GM23338 (cell line): ENCODE measurements at regions not wholly inside any gene's neighbourhood (a gene's known extent, or its start where the extent isn't known, plus 50 kb on each side); places are given as distances from the start of the nearest gene placed in this dataset.

ENCODE experiments used
- ATAC-seq: fragments of 200-7000 bp; cut with Tn5 transposase; 3 replicates; pipeline ENCODE4 v1.9.1; 2020
- DNase-seq: peaks from one replicate; pipeline ENCODE4 v3.0.0-alpha.2; 2015; ENCODE audit warnings: low spot score
- H2AFZ ChIP-seq: fragments of 200-600 bp; sonication (generic); 2 replicates; pipeline ENCODE4 v1.8.0; 2016; ENCODE audit warnings: antibody characterized with exemption, mild to moderate bottlenecking, moderate library complexity
- H3F3A ChIP-seq: fragments of 200-600 bp; sonication (generic); replicated peaks from 2 replicates; pipeline ENCODE4 v1.8.0; 2017; ENCODE audit warnings: antibody characterized with exemption, mixed run types, low read depth
- H3K27ac ChIP-seq: fragments of 200-600 bp; sonication (generic); 2 replicates; pipeline ENCODE4 v1.6.1; 2016; ENCODE audit warnings: low read depth
- H3K27me3 ChIP-seq: fragments of 200-600 bp; sonication (generic); 2 replicates; pipeline ENCODE4 v1.8.0; 2016; ENCODE audit warnings: mild to moderate bottlenecking, mixed run types, moderate library complexity; ENCODE audit not compliant: insufficient read depth
- H3K36me3 ChIP-seq: fragments of 200-600 bp; sonication (generic); 2 replicates; pipeline ENCODE4 v1.8.0; 2016; ENCODE audit warnings: mild to moderate bottlenecking; ENCODE audit not compliant: insufficient read depth
- H3K4me1 ChIP-seq: fragments of 200-600 bp; sonication (generic); 2 replicates; pipeline ENCODE4 v1.8.0; 2016; ENCODE audit warnings: mild to moderate bottlenecking, moderate library complexity; ENCODE audit not compliant: insufficient read depth
- H3K4me2 ChIP-seq: fragments of 200-600 bp; sonication (generic); 2 replicates; pipeline ENCODE4 v1.7.1; 2017; ENCODE audit warnings: mixed run types
- H3K4me3 ChIP-seq: fragments of 200-600 bp; sonication (generic); 2 replicates; pipeline ENCODE4 v1.6.1; 2016; ENCODE audit warnings: mixed run types
- H3K79me2 ChIP-seq: fragments of 200-600 bp; sonication (generic); replicated peaks from 2 replicates; pipeline ENCODE4 v1.8.0; 2017; ENCODE audit warnings: mild to moderate bottlenecking; ENCODE audit not compliant: insufficient read depth
- H3K9me2 ChIP-seq: fragments of 200-600 bp; sonication (generic); 2 replicates; pipeline ENCODE4 v1.8.0; 2017; ENCODE audit not compliant: insufficient read depth
- H4K20me1 ChIP-seq: fragments of 200-600 bp; sonication (generic); replicated peaks from 2 replicates; pipeline ENCODE4 v1.8.0; 2017; ENCODE audit warnings: mild to moderate bottlenecking; ENCODE audit not compliant: insufficient read depth
- H3K27ac Mint-ChIP-seq: 2 replicates; pipeline ENCODE4 v1.8.0; 2020; ENCODE audit warnings: inconsistent platforms, mild to moderate bottlenecking, moderate library complexity, mixed read lengths
- H3K27me3 Mint-ChIP-seq: 3 replicates; pipeline ENCODE4 v1.8.0; 2022; ENCODE audit warnings: low read depth, mild to moderate bottlenecking, moderate library complexity, mixed read lengths, inconsistent platforms; ENCODE audit not compliant: insufficient read depth, poor library complexity
- H3K36me3 Mint-ChIP-seq: 3 replicates; pipeline ENCODE4 v1.8.0; 2021; ENCODE audit warnings: low read depth, mild to moderate bottlenecking, inconsistent platforms, moderate library complexity, mixed read lengths
- H3K4me1 Mint-ChIP-seq: 3 replicates; pipeline ENCODE4 v1.8.0; 2020; ENCODE audit warnings: mild to moderate bottlenecking, inconsistent platforms, mixed read lengths
- H3K4me3 Mint-ChIP-seq: 3 replicates; pipeline ENCODE4 v1.8.0; 2021; ENCODE audit warnings: moderate library complexity, mild to moderate bottlenecking, inconsistent platforms, mixed read lengths
- H3K9me3 Mint-ChIP-seq: 3 replicates; pipeline ENCODE4 v1.8.0; 2020; ENCODE audit warnings: moderate library complexity, mild to moderate bottlenecking, inconsistent platforms, mixed read lengths
- EZH2 ChIP-seq: fragments of 200-600 bp; sonication (generic); IDR thresholded peaks from one replicate; pipeline ENCODE4 v1.8.0; 2017; ENCODE audit warnings: antibody characterized with exemption, mild to moderate bottlenecking, low read depth; ENCODE audit not compliant: unreplicated experiment
- EZH2phosphoT487 ChIP-seq: fragments of 200-600 bp; sonication (generic); IDR thresholded peaks from one replicate; pipeline ENCODE4 v1.8.1; 2018; ENCODE audit warnings: antibody characterized with exemption; ENCODE audit not compliant: unreplicated experiment
- JUNB ChIP-seq: IDR thresholded peaks from one replicate; pipeline ENCODE4 v1.6.1; 2016; ENCODE audit warnings: antibody characterized with exemption; ENCODE audit not compliant: unreplicated experiment
- NANOG ChIP-seq: IDR thresholded peaks from 2 replicates; pipeline ENCODE4 v1.6.1; 2016; ENCODE audit warnings: antibody characterized with exemption, borderline replicate concordance
- POLR2AphosphoS5 ChIP-seq: IDR thresholded peaks from 2 replicates; pipeline ENCODE4 v1.6.1; 2016; ENCODE audit warnings: antibody characterized with exemption, low read depth
- STAT1 ChIP-seq: IDR thresholded peaks from one replicate; pipeline ENCODE4 v1.6.1; 2016; ENCODE audit warnings: antibody characterized with exemption; ENCODE audit not compliant: unreplicated experiment
- ZNF114 ChIP-seq: fragments of 250-450 bp; sonication (Bioruptor Pico); IDR thresholded peaks from 2 replicates; pipeline ENCODE4 v1.5.0; 2020; ENCODE audit warnings: mild to moderate bottlenecking, moderate library complexity
- ZNF331 ChIP-seq: fragments of 250-450 bp; sonication (Bioruptor Pico); IDR thresholded peaks from 2 replicates; pipeline ENCODE4 v1.5.0; 2020; ENCODE audit warnings: low read depth, mild to moderate bottlenecking, moderate library complexity
- TF ChIP-seq, protein P1 (sequence below): fragments of 250-450 bp; sonication (Bioruptor Pico); IDR thresholded peaks from 2 replicates; pipeline ENCODE4 v1.5.0; 2020; ENCODE audit warnings: mild to moderate bottlenecking, moderate library complexity
- TF ChIP-seq, protein P2 (sequence below): IDR thresholded peaks from one replicate; pipeline ENCODE4 v1.6.1; 2018; ENCODE audit warnings: antibody characterized with exemption; ENCODE audit not compliant: unreplicated experiment
- TF ChIP-seq, protein P3 (sequence below), 2 experiments: fragments of 200-600 bp in 1 of 2; sonication (generic) in 1 of 2; conservative IDR thresholded peaks; 2 replicates each; pipeline versions ENCODE4 v1.5.1 to v1.6.1; 2016 to 2017; ENCODE audit warnings: antibody characterized with exemption in 2 of 2, low read depth in 2 of 2, mild to moderate bottlenecking in 2 of 2, moderate library complexity in 1 of 2
- TF ChIP-seq, protein P4 (sequence below): IDR thresholded peaks from 2 replicates; pipeline ENCODE4 v1.6.1; 2016; ENCODE audit warnings: antibody characterized with exemption

DNA sequence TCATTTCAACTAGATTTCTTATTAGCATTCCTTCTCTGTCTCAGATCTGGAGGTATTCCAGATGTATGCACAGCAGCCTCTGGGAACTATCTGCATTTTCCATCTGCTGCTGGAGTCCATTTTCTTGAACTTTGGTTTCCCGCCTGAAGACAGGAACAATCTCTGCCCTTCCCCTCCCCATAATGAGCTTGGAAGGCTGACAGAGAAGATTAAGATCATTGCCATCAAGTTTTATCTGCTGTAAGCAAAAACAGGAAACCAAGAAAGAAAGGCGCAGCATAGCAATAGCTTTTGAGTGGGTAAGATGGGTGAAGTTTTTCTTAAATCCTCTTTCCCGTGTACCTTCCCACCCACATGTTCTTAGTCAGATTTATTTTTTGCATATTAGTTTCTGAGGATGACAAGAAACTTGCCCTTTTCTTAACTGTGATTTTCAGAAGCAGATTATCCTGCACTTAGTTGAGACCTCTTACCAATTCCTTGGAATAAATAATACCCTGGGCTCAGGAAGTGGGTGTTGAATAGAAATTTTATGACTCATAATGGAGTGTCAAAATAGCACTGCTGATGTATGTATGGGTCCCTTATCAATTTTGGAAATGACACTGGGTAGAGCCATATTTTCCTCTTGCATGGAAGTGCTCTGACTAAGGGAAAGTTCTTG is 78.3 kb downstream of the CT47B1 start:
- no peak for DNase-seq
- Histone ChIP-seq H3K4me2 (no peak overlapping the region), H3F3A (no peaks in the 10 kb centered on the region), H3K4me3 (no peak overlapping the region), H3K27ac (no peak overlapping the region), H3K4me1 (no peaks in the 10 kb centered on the region), H3K79me2 (no peaks in the 10 kb centered on the region), H3K27me3 (peaks cover 68% of the 10 kb centered on the region), H3K9me2 (no peaks in the 10 kb centered on the region), H3K36me3 (no peaks in the 10 kb centered on the region), H4K20me1 (no peaks in the 10 kb centered on the region), H2AFZ (no peak overlapping the region)
- Mint-ChIP-seq H3K27ac (no peak overlapping the region), H3K4me1 (no peaks in the 10 kb centered on the region), H3K36me3 (no peaks in the 10 kb centered on the region), H3K4me3 (no peak overlapping the region), H3K27me3 (peaks cover 17% of the 10 kb centered on the region), H3K9me3 (no peaks in the 10 kb centered on the region)
- no peak for ATAC-seq
- TF ChIP-seq ZNF331 (no peak), JUNB (no peak), STAT1 (no peak), EZH2phosphoT487 (no peak), NANOG (no peak), POLR2AphosphoS5 (no peak), EZH2 (no peak), ZNF114 (CRISPR knock-in tag) (no peak)
- TF ChIP-seq, protein P1, sequence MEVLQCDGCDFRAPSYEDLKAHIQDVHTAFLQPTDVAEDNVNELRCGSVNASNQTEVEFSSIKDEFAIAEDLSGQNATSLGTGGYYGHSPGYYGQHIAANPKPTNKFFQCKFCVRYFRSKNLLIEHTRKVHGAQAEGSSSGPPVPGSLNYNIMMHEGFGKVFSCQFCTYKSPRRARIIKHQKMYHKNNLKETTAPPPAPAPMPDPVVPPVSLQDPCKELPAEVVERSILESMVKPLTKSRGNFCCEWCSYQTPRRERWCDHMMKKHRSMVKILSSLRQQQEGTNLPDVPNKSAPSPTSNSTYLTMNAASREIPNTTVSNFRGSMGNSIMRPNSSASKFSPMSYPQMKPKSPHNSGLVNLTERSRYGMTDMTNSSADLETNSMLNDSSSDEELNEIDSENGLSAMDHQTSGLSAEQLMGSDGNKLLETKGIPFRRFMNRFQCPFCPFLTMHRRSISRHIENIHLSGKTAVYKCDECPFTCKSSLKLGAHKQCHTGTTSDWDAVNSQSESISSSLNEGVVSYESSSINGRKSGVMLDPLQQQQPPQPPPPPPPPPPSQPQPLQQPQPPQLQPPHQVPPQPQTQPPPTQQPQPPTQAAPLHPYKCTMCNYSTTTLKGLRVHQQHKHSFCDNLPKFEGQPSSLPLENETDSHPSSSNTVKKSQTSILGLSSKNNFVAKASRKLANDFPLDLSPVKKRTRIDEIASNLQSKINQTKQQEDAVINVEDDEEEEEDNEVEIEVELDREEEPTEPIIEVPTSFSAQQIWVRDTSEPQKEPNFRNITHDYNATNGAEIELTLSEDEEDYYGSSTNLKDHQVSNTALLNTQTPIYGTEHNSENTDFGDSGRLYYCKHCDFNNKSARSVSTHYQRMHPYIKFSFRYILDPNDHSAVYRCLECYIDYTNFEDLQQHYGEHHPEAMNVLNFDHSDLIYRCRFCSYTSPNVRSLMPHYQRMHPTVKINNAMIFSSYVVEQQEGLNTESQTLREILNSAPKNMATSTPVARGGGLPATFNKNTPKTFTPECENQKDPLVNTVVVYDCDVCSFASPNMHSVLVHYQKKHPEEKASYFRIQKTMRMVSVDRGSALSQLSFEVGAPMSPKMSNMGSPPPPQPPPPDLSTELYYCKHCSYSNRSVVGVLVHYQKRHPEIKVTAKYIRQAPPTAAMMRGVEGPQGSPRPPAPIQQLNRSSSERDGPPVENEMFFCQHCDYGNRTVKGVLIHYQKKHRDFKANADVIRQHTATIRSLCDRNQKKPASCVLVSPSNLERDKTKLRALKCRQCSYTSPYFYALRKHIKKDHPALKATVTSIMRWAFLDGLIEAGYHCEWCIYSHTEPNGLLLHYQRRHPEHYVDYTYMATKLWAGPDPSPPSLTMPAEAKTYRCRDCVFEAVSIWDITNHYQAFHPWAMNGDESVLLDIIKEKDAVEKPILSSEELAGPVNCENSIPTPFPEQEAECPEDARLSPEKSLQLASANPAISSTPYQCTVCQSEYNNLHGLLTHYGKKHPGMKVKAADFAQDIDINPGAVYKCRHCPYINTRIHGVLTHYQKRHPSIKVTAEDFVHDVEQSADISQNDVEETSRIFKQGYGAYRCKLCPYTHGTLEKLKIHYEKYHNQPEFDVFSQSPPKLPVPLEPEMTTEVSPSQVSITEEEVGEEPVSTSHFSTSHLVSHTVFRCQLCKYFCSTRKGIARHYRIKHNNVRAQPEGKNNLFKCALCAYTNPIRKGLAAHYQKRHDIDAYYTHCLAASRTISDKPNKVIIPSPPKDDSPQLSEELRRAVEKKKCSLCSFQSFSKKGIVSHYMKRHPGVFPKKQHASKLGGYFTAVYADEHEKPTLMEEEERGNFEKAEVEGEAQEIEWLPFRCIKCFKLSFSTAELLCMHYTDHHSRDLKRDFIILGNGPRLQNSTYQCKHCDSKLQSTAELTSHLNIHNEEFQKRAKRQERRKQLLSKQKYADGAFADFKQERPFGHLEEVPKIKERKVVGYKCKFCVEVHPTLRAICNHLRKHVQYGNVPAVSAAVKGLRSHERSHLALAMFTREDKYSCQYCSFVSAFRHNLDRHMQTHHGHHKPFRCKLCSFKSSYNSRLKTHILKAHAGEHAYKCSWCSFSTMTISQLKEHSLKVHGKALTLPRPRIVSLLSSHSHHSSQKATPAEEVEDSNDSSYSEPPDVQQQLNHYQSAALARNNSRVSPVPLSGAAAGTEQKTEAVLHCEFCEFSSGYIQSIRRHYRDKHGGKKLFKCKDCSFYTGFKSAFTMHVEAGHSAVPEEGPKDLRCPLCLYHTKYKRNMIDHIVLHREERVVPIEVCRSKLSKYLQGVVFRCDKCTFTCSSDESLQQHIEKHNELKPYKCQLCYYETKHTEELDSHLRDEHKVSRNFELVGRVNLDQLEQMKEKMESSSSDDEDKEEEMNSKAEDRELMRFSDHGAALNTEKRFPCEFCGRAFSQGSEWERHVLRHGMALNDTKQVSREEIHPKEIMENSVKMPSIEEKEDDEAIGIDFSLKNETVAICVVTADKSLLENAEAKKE (CRISPR knock-in tag), result no peak
- TF ChIP-seq, protein P2, sequence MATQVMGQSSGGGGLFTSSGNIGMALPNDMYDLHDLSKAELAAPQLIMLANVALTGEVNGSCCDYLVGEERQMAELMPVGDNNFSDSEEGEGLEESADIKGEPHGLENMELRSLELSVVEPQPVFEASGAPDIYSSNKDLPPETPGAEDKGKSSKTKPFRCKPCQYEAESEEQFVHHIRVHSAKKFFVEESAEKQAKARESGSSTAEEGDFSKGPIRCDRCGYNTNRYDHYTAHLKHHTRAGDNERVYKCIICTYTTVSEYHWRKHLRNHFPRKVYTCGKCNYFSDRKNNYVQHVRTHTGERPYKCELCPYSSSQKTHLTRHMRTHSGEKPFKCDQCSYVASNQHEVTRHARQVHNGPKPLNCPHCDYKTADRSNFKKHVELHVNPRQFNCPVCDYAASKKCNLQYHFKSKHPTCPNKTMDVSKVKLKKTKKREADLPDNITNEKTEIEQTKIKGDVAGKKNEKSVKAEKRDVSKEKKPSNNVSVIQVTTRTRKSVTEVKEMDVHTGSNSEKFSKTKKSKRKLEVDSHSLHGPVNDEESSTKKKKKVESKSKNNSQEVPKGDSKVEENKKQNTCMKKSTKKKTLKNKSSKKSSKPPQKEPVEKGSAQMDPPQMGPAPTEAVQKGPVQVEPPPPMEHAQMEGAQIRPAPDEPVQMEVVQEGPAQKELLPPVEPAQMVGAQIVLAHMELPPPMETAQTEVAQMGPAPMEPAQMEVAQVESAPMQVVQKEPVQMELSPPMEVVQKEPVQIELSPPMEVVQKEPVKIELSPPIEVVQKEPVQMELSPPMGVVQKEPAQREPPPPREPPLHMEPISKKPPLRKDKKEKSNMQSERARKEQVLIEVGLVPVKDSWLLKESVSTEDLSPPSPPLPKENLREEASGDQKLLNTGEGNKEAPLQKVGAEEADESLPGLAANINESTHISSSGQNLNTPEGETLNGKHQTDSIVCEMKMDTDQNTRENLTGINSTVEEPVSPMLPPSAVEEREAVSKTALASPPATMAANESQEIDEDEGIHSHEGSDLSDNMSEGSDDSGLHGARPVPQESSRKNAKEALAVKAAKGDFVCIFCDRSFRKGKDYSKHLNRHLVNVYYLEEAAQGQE, result no peak
- TF ChIP-seq, protein P3, sequence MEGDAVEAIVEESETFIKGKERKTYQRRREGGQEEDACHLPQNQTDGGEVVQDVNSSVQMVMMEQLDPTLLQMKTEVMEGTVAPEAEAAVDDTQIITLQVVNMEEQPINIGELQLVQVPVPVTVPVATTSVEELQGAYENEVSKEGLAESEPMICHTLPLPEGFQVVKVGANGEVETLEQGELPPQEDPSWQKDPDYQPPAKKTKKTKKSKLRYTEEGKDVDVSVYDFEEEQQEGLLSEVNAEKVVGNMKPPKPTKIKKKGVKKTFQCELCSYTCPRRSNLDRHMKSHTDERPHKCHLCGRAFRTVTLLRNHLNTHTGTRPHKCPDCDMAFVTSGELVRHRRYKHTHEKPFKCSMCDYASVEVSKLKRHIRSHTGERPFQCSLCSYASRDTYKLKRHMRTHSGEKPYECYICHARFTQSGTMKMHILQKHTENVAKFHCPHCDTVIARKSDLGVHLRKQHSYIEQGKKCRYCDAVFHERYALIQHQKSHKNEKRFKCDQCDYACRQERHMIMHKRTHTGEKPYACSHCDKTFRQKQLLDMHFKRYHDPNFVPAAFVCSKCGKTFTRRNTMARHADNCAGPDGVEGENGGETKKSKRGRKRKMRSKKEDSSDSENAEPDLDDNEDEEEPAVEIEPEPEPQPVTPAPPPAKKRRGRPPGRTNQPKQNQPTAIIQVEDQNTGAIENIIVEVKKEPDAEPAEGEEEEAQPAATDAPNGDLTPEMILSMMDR (conservative IDR thresholded peaks at IDR 0.05; ENCODE audit: low read depth in 2 of 2), result no peak
- TF ChIP-seq, protein P4, sequence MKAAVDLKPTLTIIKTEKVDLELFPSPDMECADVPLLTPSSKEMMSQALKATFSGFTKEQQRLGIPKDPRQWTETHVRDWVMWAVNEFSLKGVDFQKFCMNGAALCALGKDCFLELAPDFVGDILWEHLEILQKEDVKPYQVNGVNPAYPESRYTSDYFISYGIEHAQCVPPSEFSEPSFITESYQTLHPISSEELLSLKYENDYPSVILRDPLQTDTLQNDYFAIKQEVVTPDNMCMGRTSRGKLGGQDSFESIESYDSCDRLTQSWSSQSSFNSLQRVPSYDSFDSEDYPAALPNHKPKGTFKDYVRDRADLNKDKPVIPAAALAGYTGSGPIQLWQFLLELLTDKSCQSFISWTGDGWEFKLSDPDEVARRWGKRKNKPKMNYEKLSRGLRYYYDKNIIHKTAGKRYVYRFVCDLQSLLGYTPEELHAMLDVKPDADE, result no peak
